ENCODE measurements at regions not wholly inside any gene's neighbourhood (a gene's known extent, or its start where the extent isn't known, plus 50 kb on each side); places are given as distances from the start of the nearest gene placed in this dataset.

DNA sequence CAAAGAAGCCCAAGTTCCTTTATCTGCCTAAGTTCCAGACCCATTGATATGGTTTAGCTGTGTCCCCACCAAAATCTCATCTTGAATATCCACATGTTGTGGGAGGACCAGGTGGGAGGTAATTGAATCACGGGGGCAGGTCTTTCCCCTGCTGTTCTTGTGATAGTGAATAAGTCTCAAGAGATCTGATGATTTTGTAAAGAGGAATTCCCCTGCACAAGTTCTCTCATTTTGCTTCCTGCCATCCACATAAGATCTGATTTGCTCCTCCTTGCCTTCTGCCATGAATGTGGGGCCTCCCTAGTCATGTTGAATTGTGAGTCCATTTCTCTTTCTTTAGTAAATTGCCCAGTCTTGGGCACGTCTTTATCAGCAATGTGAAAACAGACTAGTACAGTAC is 860.2 kb downstream of the FSTL5 start:
- no peaks in the 10 kb centered on the region for H3K4me1 Mint-ChIP-seq (ENCODE audit: low read depth)
- H3K9me3 Mint-ChIP-seq: peaks cover 6% of the 10 kb centered on the region
- no peaks in the 10 kb centered on the region for H3K27me3 Mint-ChIP-seq
- H3K36me3 Mint-ChIP-seq (ENCODE audit: low read depth): no peaks in the 10 kb centered on the region
- TF ChIP-seq, protein P1, sequence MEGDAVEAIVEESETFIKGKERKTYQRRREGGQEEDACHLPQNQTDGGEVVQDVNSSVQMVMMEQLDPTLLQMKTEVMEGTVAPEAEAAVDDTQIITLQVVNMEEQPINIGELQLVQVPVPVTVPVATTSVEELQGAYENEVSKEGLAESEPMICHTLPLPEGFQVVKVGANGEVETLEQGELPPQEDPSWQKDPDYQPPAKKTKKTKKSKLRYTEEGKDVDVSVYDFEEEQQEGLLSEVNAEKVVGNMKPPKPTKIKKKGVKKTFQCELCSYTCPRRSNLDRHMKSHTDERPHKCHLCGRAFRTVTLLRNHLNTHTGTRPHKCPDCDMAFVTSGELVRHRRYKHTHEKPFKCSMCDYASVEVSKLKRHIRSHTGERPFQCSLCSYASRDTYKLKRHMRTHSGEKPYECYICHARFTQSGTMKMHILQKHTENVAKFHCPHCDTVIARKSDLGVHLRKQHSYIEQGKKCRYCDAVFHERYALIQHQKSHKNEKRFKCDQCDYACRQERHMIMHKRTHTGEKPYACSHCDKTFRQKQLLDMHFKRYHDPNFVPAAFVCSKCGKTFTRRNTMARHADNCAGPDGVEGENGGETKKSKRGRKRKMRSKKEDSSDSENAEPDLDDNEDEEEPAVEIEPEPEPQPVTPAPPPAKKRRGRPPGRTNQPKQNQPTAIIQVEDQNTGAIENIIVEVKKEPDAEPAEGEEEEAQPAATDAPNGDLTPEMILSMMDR (IDR thresholded peaks at IDR 0.05): no peak
- ATAC-seq (no peak), DNase-seq (no peak)
- H3K4me3 Mint-ChIP-seq: no peak overlapping the region
- ChIA-PET POLR2A (no interaction called here), CTCF (no interaction called here)
- intact Hi-C loops (cut with micrococcal nuclease): no loop called here
- H3K27ac Mint-ChIP-seq: no peak overlapping the region

DNA sequence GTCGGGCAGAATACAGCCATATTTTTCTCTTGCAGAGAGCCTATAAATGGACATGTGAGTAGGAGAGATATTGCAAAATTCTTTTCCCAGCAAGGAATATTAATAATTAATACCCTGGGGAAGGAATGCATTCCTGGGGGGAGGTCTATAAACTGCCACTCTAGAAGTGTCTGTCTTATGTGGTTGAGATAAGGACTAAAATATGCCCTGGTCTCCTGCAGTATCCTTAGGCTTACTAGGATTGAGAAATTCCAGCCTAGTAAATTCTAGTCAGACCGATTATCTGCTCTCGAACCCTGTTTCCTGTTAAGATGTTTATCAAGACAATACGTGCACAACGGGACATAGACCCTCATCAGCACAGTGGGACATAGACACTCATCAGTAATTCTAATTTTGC is 872.6 kb downstream of the FSTL5 start:
- no peaks in the 10 kb centered on the region for H3K36me3 Mint-ChIP-seq (ENCODE audit: low read depth)
- no peaks in the 10 kb centered on the region for H3K4me1 Mint-ChIP-seq (ENCODE audit: low read depth)
- TF ChIP-seq, protein P1 (IDR thresholded peaks at IDR 0.05): no peak
- intact Hi-C loops (cut with micrococcal nuclease): no loop called here
- H3K27me3 Mint-ChIP-seq: no peaks in the 10 kb centered on the region
- DNase-seq: no peak
- ChIA-PET CTCF (no interaction called here), POLR2A (no interaction called here)
- no peak overlapping the region for H3K4me3 Mint-ChIP-seq
- H3K27ac Mint-ChIP-seq: no peak overlapping the region
- ATAC-seq: no peak
- peaks cover 21% of the 10 kb centered on the region for H3K9me3 Mint-ChIP-seq

DNA sequence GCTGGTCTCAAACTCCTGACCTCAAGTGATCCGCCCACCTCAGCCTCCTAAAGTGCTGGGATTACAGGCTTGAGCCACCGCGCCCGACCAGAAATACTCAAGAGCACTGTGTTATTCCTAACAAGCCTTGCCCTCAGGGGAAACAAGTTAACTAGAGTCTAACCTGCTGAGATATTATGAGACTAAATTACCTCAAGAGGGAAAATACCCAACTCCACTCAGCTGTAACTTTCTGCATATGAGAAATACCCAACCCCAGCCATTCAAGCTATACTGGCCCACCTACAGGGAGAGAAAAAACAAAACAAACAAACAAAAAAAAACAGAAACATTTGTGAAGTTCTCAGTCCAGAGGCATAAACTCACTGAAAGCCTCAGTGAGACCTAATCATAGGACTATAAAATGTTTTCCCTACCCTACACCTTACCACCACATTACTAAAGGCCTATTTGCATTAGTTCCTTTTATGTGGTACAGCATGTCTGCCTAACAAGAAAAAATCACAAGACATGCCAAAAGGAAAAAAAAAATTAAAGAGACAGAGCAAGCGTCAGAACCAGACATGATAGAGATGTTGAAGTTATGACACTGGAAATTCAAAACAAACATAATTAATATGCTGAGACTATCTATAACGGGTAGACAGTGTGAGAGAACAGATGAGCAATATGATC is 876.0 kb downstream of the FSTL5 start:
- Mint-ChIP-seq H3K27ac (no peak overlapping the region), H3K4me3 (no peak overlapping the region), H3K36me3 (ENCODE audit: low read depth) (no peaks in the 10 kb centered on the region), H3K9me3 (peaks cover 17% of the 10 kb centered on the region), H3K4me1 (ENCODE audit: low read depth) (no peaks in the 10 kb centered on the region), H3K27me3 (no peaks in the 10 kb centered on the region)
- ATAC-seq (no peak), DNase-seq (no peak)
- intact Hi-C loops (cut with micrococcal nuclease): no loop called here
- ChIA-PET POLR2A (no interaction called here), CTCF (no interaction called here)
- TF ChIP-seq, protein P1 (IDR thresholded peaks at IDR 0.05): no peak

DNA sequence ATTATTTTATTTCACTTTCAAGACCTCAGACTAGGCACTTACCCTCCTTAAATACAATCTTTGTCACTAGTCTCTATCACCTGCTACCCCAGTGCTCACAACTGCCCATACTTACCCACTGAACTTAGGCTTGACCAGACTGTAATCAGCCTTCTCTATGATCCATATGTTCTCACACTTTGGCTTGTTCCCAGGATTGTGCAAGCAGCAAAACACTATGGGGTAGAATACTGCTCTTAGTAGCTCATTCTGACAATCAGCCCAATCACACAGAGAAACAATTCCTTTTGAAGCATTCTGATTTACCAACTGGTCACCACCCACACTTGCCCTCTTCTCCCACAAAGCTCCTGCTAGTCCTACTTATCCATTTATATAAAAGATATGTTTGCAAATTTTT is 878.3 kb downstream of the FSTL5 start:
- CTCF ChIA-PET: no interaction called here
- intact Hi-C loops (cut with micrococcal nuclease): no loop called here
- Mint-ChIP-seq H3K27ac (no peak overlapping the region), H3K4me1 (ENCODE audit: low read depth) (no peaks in the 10 kb centered on the region), H3K4me3 (no peak overlapping the region), H3K27me3 (no peaks in the 10 kb centered on the region), H3K9me3 (peaks cover 8% of the 10 kb centered on the region), H3K36me3 (ENCODE audit: low read depth) (no peaks in the 10 kb centered on the region)
- ATAC-seq: no peak
- POLR2A ChIA-PET: no interaction called here
- TF ChIP-seq, protein P1 (IDR thresholded peaks at IDR 0.05): no peak
- DNase-seq: no peak

DNA sequence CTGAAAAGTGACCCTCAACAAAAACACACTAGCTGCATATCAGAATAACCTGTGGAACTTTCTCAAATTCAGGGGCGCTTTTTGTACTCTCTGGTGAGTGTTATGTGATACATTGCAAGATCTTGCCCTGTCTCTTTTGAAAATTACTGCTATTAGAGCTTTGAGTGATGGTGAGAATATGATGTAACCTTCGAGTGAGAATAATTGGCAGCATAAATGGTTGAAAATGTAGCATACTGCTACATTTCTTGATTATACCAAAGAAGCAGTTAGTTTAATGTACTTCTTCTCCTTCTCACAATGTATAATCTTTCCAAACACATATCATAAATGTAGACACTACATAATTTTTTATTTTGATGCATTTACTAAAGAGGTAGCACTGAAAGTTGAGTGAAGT is 882.9 kb downstream of the FSTL5 start:
- DNase-seq (no peak), ATAC-seq (no peak)
- Mint-ChIP-seq H3K27ac (no peak overlapping the region), H3K4me3 (no peak overlapping the region), H3K4me1 (ENCODE audit: low read depth) (no peaks in the 10 kb centered on the region), H3K27me3 (no peaks in the 10 kb centered on the region), H3K9me3 (peaks cover 4% of the 10 kb centered on the region), H3K36me3 (ENCODE audit: low read depth) (no peaks in the 10 kb centered on the region)
- intact Hi-C loops (cut with micrococcal nuclease): no loop called here
- TF ChIP-seq, protein P1 (IDR thresholded peaks at IDR 0.05): no peak
- ChIA-PET CTCF (no interaction called here), POLR2A (no interaction called here)
